IMR-90 (cell line): ENCODE measurements at regions not wholly inside any gene's neighbourhood (a gene's known extent, or its start where the extent isn't known, plus 50 kb on each side); places are given as distances from the start of the nearest gene placed in this dataset.

Experiments used
- MXI1 ChIP-seq: IDR thresholded peaks from 2 replicates; pipeline ENCODE4 v1.6.1; 2012; ENCODE audit warnings: low read depth, mild to moderate bottlenecking, low read length, moderate library complexity, borderline replicate concordance
- TF ChIP-seq, protein P1 (sequence below): conservative IDR thresholded peaks from 2 replicates; pipeline ENCODE4 v1.5.1; 2012; ENCODE audit warnings: mild to moderate bottlenecking, low read depth, low read length, improper control_type of control experiment

DNA sequence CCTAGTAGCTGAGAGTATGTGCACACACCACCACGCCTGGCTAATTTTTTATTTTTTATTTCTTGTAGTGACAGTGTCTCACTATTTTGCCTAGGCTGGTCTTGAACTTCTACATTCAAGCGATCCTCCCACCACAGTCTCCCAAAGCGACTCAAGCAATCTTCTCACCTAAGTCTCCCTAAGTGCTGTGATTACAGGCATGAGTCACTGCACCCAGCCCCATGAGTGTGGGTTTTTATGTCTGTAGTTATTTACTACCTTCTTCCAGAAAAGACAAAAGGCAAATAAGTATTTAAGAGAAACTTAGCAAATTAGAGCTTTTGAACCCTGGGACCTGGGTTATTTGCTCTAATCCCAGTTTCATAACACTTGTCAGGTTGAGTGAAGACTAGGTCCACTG is 92.3 kb upstream of the HCRTR2 start:
- TF ChIP-seq, protein P1, sequence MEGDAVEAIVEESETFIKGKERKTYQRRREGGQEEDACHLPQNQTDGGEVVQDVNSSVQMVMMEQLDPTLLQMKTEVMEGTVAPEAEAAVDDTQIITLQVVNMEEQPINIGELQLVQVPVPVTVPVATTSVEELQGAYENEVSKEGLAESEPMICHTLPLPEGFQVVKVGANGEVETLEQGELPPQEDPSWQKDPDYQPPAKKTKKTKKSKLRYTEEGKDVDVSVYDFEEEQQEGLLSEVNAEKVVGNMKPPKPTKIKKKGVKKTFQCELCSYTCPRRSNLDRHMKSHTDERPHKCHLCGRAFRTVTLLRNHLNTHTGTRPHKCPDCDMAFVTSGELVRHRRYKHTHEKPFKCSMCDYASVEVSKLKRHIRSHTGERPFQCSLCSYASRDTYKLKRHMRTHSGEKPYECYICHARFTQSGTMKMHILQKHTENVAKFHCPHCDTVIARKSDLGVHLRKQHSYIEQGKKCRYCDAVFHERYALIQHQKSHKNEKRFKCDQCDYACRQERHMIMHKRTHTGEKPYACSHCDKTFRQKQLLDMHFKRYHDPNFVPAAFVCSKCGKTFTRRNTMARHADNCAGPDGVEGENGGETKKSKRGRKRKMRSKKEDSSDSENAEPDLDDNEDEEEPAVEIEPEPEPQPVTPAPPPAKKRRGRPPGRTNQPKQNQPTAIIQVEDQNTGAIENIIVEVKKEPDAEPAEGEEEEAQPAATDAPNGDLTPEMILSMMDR, result no peak
- TF ChIP-seq MXI1, result no peak
